ENCODE measurements at regions not wholly inside any gene's neighbourhood (a gene's known extent, or its start where the extent isn't known, plus 50 kb on each side); places are given as distances from the start of the nearest gene placed in this dataset.

DNA sequence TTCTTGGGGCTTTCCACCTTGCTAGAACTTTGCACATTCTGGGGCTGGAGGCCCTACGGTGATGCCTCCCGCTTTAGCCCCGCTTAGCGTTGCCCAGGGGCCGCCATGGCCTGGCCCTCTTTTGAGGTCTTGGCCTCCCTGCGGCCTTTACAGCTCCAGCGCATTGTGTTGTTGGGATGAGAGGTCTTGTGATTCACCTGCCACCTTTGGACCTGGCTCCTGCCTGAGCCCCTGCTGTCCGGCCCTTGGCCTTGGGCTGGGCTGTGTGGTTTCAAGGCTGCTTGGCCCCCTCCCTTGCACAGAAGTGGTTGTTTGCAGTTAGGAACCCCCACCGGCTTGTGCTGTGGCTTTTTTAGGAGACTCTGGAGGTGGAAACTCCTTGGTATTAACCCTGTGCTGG, 61.0 kb upstream of the CDH4 start:
- no peak for DNase-seq

DNA sequence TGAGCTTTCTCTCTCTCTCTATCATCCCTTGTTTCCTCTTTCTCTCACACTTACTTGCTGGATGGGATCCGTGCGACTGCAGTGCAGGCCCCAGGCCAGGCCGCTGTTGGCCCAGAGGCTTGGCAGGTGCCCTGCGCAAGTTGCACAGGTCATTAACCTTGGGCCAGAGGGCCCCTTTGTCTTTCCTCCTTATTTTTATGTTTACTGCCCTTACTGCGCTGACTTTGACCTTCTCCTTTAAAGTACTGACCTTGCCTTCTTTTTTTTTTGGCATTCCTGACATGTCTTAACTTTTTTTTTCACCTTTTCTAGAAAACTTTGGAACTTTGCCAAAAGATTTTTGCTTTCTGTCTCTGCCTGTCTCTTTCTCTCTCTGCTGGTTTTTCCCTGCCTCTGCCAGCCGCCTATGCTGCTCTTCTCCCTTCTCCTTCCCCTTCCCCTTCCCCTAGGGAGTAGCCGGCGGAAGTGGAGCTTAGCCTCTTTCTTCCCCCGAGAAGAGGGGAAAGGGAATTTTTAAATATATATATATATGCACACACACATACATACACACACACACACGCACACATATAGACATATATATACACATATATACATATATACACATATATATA, 59.6 kb upstream of the CDH4 start:
- no peak for DNase-seq

DNA sequence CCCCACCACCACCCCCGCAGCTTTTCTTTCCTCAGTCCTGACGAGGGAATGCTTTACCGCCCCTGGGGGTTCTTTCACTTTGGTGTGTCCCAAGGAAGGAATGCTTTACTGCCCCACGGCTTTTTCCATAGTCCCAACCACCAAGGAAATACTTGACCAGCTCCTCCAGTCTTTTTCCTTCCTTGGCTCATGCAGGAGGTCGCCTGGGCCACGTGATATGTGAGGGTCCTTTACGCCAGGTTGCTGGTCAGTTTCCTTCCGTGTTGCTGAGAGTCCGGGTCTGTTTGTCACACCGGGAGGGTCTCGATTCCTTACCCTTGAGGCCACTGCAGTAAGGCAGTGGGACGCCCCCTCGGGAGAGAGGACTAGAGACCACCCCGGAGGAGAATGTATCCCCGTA, 58.9 kb upstream of the CDH4 start:
- DNase-seq = no peak

All from DMS79 treated with DMSO at 0.1 percent for 48 hours (cell line).